Body of pancreas (tissue), 4 donors: ENCODE measurements at regions not wholly inside any gene's neighbourhood (a gene's known extent, or its start where the extent isn't known, plus 50 kb on each side); places are given as distances from the start of the nearest gene placed in this dataset.

ENCODE experiments used
- ATAC-seq: fragments of 150-250 bp; one replicate; pipeline ENCODE4 v1.9.1; 2016
- DNase-seq, 4 donors: peaks; one replicate each; pipeline ENCODE4 v3.0.0-alpha.2; 2019
- H3K27ac ChIP-seq, 4 donors: fragments of 200-600 bp; sonication (generic); 1 replicate in 3 of 4; 2 replicates in 1 of 4; pipeline versions ENCODE4 v1.5.1 to v1.6.1; 2016 to 2019; ENCODE audit warnings: mild to moderate bottlenecking in 1 of 4, mixed read lengths in 1 of 4, moderate library complexity in 1 of 4
- H3K27me3 ChIP-seq, 2 donors: fragments of 200-600 bp; sonication (generic); one replicate each; pipeline ENCODE4 v1.6.0; 2016; ENCODE audit warnings: mild to moderate bottlenecking in 1 of 2
- H3K36me3 ChIP-seq, 2 donors: fragments of 200-600 bp; sonication (generic); replicated peaks in 1 of 2; 2 replicates each; pipeline ENCODE4 v1.5.1; 2016; ENCODE audit warnings: low read depth in 2 of 2; ENCODE audit not compliant: insufficient read depth in 1 of 2
- H3K4me1 ChIP-seq: fragments of 200-600 bp; sonication (generic); one replicate; pipeline ENCODE4 v1.6.0; 2016
- H3K4me3 ChIP-seq, 2 donors: fragments of 200-600 bp; sonication (generic); 1 replicate in 1 of 2; 2 replicates in 1 of 2; pipeline ENCODE4 v1.5.1; 2016 to 2019
- H3K9me3 ChIP-seq, 3 donors: fragments of 200-600 bp; sonication (generic); 1 replicate in 2 of 3; 2 replicates in 1 of 3; pipeline ENCODE4 v1.5.1; 2016
- CTCF ChIP-seq, 7 experiments: fragments of 450-650 bp in 4 of 7; fragments of 200-600 bp in 3 of 7; sonication (generic) in 3 of 7; IDR thresholded peaks; one replicate each; pipeline ENCODE4 v1.5.1; 2016 to 2019; ENCODE audit warnings: antibody characterized with exemption in 7 of 7
- POLR2A ChIP-seq, 3 donors: fragments of 450-650 bp; IDR thresholded peaks; one replicate each; pipeline ENCODE4 v1.6.1; 2016; ENCODE audit warnings: antibody characterized with exemption in 3 of 3, mild to moderate bottlenecking in 2 of 3
- WGBS, 2 donors: methylation state at CpG; one replicate each; pipeline ENCODE4 v1.1.5; 2017; 5-methylcytosine and 5-hydroxymethylcytosine counted together
- intact Hi-C: fragments of 100-400 bp; cut with DNase I; formaldehyde crosslinking; loops from one replicate; pipeline ENCODE4 v1.15.1; 2023

- WGBS, 2 donors: 72 to 73% methylated on average over 2 of the region's 2 CpGs
- Histone ChIP-seq H3K4me1 (no peaks in the 10 kb centered on the region), H3K27ac (no peak overlapping the region), H3K27me3 (no peaks in the 10 kb centered on the region), H3K36me3 (no peaks in the 10 kb centered on the region), H3K4me3 (no peak overlapping the region), H3K9me3 (no peaks in the 10 kb centered on the region)
- intact Hi-C loops: no loop called here
- no peak for TF ChIP-seq POLR2A (IDR thresholded peaks at IDR 0.05)
- TF ChIP-seq CTCF (IDR thresholded peaks at IDR 0.05): no peak
- no peak for ATAC-seq
- no peak for DNase-seq
Measured at GRCh38 chr5:8683496-8683895, 814.5 kb downstream of the MTRR start.

DNA sequence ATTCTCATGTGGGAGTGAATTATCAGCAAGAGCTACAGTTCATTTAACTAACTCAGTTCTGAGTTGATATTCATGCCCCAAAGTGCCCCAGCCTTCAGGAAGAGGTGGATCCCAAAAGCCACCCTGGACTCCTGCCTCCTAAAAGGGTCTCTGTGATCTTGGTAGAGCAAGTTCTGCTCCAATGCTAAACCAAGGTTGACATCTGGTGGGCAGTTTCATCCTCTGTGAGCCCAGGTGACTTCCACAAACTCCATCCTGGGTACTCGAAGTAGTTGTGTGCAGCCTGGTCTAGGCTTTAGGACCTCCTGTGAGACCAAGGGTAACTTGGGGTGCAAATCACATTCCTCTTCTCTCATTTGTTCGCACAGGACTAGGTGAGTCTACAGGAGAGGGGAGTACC lies 816.8 kb downstream of the MTRR start:
- no peak for ATAC-seq
- TF ChIP-seq POLR2A (IDR thresholded peaks at IDR 0.05) (no peak), CTCF (IDR thresholded peaks at IDR 0.05) (no peak)
- Histone ChIP-seq H3K9me3 (no peaks in the 10 kb centered on the region), H3K27ac (no peak overlapping the region), H3K36me3 (no peaks in the 10 kb centered on the region), H3K4me1 (no peaks in the 10 kb centered on the region), H3K27me3 (no peaks in the 10 kb centered on the region), H3K4me3 (no peak overlapping the region)
- 71 to 79% methylated on average over 2 of the region's 2 CpGs for WGBS, 2 donors
- no peak for DNase-seq
- intact Hi-C loops: no loop called here

DNA sequence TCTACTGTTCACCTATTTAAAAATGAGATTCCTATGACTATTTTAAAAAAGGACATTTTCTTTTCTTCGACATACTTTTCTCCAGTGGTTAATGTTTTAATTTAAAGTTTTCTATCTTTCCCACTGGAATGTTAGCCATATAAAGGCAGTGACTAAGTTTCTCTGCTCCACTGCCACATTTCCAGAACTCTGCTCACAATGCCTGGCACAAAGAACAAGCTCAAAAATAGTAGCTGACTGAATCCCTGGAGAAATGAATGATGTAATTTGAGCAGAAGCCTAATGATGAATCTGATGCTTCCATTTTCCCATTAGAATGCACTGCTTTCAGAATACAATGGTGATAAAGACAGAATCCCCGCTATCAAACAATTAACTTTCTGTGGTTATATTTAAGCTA lies 817.8 kb downstream of the MTRR start:
- H3K4me1 ChIP-seq: peaks cover 5% of the 10 kb centered on the region
- no peak for DNase-seq
- no peaks in the 10 kb centered on the region for H3K9me3 ChIP-seq
- no peaks in the 10 kb centered on the region for H3K27me3 ChIP-seq
- TF ChIP-seq POLR2A (IDR thresholded peaks at IDR 0.05): no peak
- no peak for TF ChIP-seq CTCF (IDR thresholded peaks at IDR 0.05)
- intact Hi-C loops: no loop called here
- H3K36me3 ChIP-seq: no peaks in the 10 kb centered on the region
- H3K4me3 ChIP-seq: no peak overlapping the region
- ATAC-seq: no peak
- 79 to 91% methylated on average over 2 of the region's 2 CpGs for WGBS, 2 donors
- H3K27ac ChIP-seq: no peak overlapping the region

- 88 to 95% methylated on average over 3 of the region's 3 CpGs for WGBS, 2 donors
- Histone ChIP-seq H3K9me3 (no peaks in the 10 kb centered on the region), H3K27ac (no peak overlapping the region), H3K36me3 (no peaks in the 10 kb centered on the region), H3K4me1 (peaks cover 5% of the 10 kb centered on the region), H3K27me3 (no peaks in the 10 kb centered on the region), H3K4me3 (no peak overlapping the region)
- DNase-seq (no peak), ATAC-seq (no peak)
- TF ChIP-seq CTCF (IDR thresholded peaks at IDR 0.05): no peak
- TF ChIP-seq POLR2A (IDR thresholded peaks at IDR 0.05): no peak
- intact Hi-C loops: no loop called here
Measured at GRCh38 chr5:8689773-8690172, 820.8 kb downstream of the MTRR start.

DNA sequence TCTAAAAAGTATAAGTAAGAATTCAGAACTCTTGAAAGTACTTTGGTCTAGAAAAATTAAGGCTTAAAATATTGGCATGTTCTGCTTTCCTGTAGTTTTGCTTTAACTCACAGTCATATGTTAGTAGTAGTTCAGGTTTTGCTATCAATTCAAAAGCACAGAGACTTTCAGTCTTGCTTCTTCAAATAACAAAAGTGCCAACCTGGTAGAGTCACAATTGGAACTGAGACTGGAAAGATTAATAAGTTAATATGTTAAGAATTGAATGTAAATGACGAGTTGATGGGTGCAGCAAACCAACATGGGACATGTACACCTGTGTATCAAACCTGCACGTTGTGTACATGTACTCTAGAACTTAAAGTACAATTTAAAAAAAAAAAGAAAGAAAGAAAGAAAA lies 822.3 kb downstream of the MTRR start:
- Histone ChIP-seq H3K27me3 (no peaks in the 10 kb centered on the region), H3K9me3 (no peaks in the 10 kb centered on the region), H3K4me1 (peaks cover 5% of the 10 kb centered on the region), H3K36me3 (no peaks in the 10 kb centered on the region), H3K27ac (no peak overlapping the region), H3K4me3 (no peak overlapping the region)
- 20 to 26% methylated on average over 2 of the region's 2 CpGs for WGBS, 2 donors
- TF ChIP-seq POLR2A (IDR thresholded peaks at IDR 0.05) (no peak), CTCF (IDR thresholded peaks at IDR 0.05) (no peak)
- DNase-seq: no peak
- intact Hi-C loops: no loop called here
- ATAC-seq: peak; percentile 50
